Spleen (tissue), 11 donors: ENCODE measurements at regions not wholly inside any gene's neighbourhood (a gene's known extent, or its start where the extent isn't known, plus 50 kb on each side); places are given as distances from the start of the nearest gene placed in this dataset.
"Not testable (repeated sequence)": the region's sequence is repeated elsewhere in the genome, so short reads cannot be mapped to it uniquely, and the experiment has no call there.

Source experiments
- DNase-seq: peaks from one replicate; pipeline ENCODE4 v3.0.0-alpha.2; 2020
- H3K27ac ChIP-seq, 8 donors: fragments of 200-600 bp; sonication (generic) in 7 of 8; 1 replicate in 4 of 8; 2 replicates in 4 of 8; pipeline versions ENCODE4 v1.5.0 to v1.8.0; 2016 to 2021; ENCODE audit warnings: inconsistent platforms in 4 of 8, mild to moderate bottlenecking in 4 of 8, moderate library complexity in 1 of 8
- H3K27me3 ChIP-seq, 7 donors: fragments of 200-600 bp; sonication (generic) in 6 of 7; replicated peaks in 1 of 7; 1 replicate in 4 of 7; 2 replicates in 3 of 7; pipeline versions ENCODE4 v1.5.0 to v1.8.0; 2016 to 2021; ENCODE audit warnings: inconsistent platforms in 3 of 7, mild to moderate bottlenecking in 1 of 7
- H3K36me3 ChIP-seq, 6 donors: fragments of 200-600 bp; sonication (generic) in 5 of 6; 1 replicate in 4 of 6; 2 replicates in 2 of 6; pipeline versions ENCODE4 v1.5.0 to v1.8.0; 2016 to 2021; ENCODE audit warnings: inconsistent platforms in 2 of 6
- H3K4me1 ChIP-seq, 6 donors: fragments of 200-600 bp; sonication (generic) in 5 of 6; 1 replicate in 3 of 6; 2 replicates in 3 of 6; pipeline versions ENCODE4 v1.5.0 to v1.8.0; 2016 to 2021; ENCODE audit warnings: inconsistent platforms in 3 of 6
- H3K4me3 ChIP-seq, 8 donors: fragments of 200-600 bp; sonication (generic) in 7 of 8; 1 replicate in 4 of 8; 2 replicates in 4 of 8; pipeline versions ENCODE4 v1.5.0 to v1.8.0; 2016 to 2021; ENCODE audit warnings: inconsistent platforms in 4 of 8, mild to moderate bottlenecking in 4 of 8, moderate library complexity in 2 of 8
- H3K9me3 ChIP-seq, 8 donors: fragments of 200-600 bp; sonication (generic) in 7 of 8; 1 replicate in 4 of 8; 2 replicates in 4 of 8; pipeline versions ENCODE4 v1.5.0 to v1.8.0; 2016 to 2021; ENCODE audit warnings: inconsistent platforms in 4 of 8
- POLR2A ChIP-seq, 3 donors: fragments of 450-650 bp; IDR thresholded peaks; one replicate each; pipeline ENCODE4 v1.5.1; 2017; ENCODE audit warnings: antibody characterized with exemption in 3 of 3, mild to moderate bottlenecking in 1 of 3
- WGBS, 5 donors: extraction: QIAGEN DNeasy Blood & Tissue Kit in 3 of 5; methylation state at CpG; one replicate each; pipeline versions ENCODE4 v1.1.5 to v1.1.7; 2013 to 2018; 5-methylcytosine and 5-hydroxymethylcytosine counted together
- intact Hi-C: fragments of 100-400 bp; cut with DNase I; formaldehyde crosslinking; loops from one replicate; pipeline ENCODE4 v1.15.0; 2023; ENCODE audit warnings: low total_unique reads
- TF ChIP-seq, protein P1 (sequence below), 11 experiments: fragments of 200-600 bp in 7 of 11; fragments of 450-650 bp in 4 of 11; sonication (generic) in 4 of 11; IDR thresholded peaks in 8 of 11; conservative IDR thresholded peaks in 3 of 11; 1 replicate in 7 of 11; 2 replicates in 4 of 11; pipeline versions ENCODE4 v1.4.0 to v1.8.0; 2016 to 2021; ENCODE audit warnings: antibody characterized with exemption in 11 of 11, inconsistent platforms in 4 of 11, mild to moderate bottlenecking in 1 of 11
- donor health status: healthy with polysubstance abuse.
- donor health status: DM: no; HTN: no; CAD: no; lungs with moderate emphysema.
- donor health status: DM: no; HTN: no; CAD: no.
- donor health status: Bipolar disorder and iron deficiency.
- donor health status: healthy.
- donor health status: DM: no; HTN: no; CAD: no.
- donor health status: DM: yes; HTN: yes; CAD: no.

DNA sequence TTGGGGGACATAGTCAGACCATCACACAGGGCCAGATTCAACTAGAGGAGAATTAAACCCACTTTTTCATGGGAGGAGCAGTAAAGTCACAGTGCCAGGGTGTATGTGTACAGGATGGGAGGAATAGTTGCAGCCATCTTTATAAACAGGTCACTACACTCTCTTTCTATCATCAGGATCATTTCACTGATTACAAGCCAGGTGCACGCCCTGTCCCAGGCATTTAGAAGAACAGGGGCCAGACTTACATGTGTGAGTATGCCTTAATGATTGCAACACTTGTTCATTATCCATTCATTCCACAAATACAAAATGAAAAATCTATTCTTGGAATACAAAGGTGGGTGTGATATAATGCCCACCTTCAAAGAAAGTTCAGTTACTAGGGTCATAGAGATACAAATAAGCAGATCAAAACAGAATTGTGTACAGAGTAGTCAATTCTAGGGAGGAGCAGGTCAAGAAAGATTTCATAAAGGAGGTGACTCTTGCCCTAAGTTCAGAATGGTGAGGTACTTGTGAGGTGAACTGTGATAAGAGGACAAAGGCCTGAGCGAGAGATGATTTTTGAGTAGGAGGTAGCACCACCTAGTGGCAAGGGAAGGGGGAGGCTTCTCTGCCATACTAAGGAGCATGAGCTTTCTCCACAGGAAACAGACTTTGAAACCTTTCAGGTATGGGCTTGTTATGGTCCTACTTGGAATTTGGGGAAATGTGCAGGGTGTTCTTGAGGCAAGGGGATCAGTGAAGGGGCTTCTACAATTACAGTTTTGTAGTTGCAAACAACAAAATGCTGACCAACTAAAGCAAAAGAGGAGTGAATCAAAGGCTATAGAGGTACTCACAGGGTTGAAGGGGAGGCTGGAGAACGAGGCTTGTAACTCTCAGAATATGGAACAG is 156.3 kb downstream of the SUCLG1 start:
- intact Hi-C loops, result loop anchor here (10.0 kb wide), 1 partner anchor 278 kb away; no protein-coding TSS in a partner anchor
- no peak for DNase-seq
- H3K27ac ChIP-seq, result no peak overlapping the region
- H3K9me3 ChIP-seq, result peaks cover 0 to 26% (median 15%) of the 10 kb centered on the region in 8 donors
- H3K4me3 ChIP-seq, result no peak overlapping the region
- no peaks in the 10 kb centered on the region for H3K27me3 ChIP-seq
- WGBS, 5 donors, result 45 to 53% (median 49%) methylated on average over 3 of the region's 3 CpGs
- TF ChIP-seq, protein P1, sequence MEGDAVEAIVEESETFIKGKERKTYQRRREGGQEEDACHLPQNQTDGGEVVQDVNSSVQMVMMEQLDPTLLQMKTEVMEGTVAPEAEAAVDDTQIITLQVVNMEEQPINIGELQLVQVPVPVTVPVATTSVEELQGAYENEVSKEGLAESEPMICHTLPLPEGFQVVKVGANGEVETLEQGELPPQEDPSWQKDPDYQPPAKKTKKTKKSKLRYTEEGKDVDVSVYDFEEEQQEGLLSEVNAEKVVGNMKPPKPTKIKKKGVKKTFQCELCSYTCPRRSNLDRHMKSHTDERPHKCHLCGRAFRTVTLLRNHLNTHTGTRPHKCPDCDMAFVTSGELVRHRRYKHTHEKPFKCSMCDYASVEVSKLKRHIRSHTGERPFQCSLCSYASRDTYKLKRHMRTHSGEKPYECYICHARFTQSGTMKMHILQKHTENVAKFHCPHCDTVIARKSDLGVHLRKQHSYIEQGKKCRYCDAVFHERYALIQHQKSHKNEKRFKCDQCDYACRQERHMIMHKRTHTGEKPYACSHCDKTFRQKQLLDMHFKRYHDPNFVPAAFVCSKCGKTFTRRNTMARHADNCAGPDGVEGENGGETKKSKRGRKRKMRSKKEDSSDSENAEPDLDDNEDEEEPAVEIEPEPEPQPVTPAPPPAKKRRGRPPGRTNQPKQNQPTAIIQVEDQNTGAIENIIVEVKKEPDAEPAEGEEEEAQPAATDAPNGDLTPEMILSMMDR (IDR thresholded peaks at IDR 0.05 in 8 of 11, conservative IDR thresholded peaks at IDR 0.05 in 3 of 11), result peak; percentile 12 to 78 (median 65)
- no peak for TF ChIP-seq POLR2A (IDR thresholded peaks at IDR 0.05)
- H3K36me3 ChIP-seq, result no peaks in the 10 kb centered on the region
- no peaks in the 10 kb centered on the region for H3K4me1 ChIP-seq

DNA sequence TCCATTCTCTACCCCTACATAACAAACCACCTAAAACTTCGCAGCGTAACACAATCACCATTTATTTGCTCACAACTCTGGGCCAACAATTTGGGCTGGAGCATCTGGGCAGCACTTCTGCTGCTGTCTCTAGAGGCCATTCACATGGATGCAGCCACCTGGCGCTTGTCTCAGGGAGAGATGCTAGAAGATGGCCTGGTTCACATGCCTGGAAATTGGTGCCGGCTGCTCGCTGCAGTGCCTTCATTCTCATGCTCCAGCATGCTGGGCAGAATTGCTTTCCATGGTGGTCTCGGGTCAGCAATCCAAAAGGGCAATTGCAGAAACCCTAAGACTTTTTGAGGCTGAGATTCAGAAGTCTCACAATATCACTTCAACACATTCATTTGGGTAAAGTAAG is 157.4 kb downstream of the SUCLG1 start:
- Histone ChIP-seq H3K36me3 (no peaks in the 10 kb centered on the region), H3K27me3 (no peaks in the 10 kb centered on the region), H3K4me1 (no peaks in the 10 kb centered on the region), H3K27ac (no peak overlapping the region), H3K9me3 (peaks cover 0 to 19% (median 13%) of the 10 kb centered on the region in 8 donors), H3K4me3 (no peak overlapping the region)
- DNase-seq, result no peak
- 86 to 96% (median 91%) methylated on average over 6 of the region's 6 CpGs for WGBS, 5 donors
- intact Hi-C loops, result loop anchor here (10.0 kb wide), 1 partner anchor 277 kb away; no protein-coding TSS in a partner anchor
- TF ChIP-seq POLR2A (IDR thresholded peaks at IDR 0.05), result no peak
- TF ChIP-seq, protein P1 (IDR thresholded peaks at IDR 0.05 in 8 of 11, conservative IDR thresholded peaks at IDR 0.05 in 3 of 11), result no peak

DNA sequence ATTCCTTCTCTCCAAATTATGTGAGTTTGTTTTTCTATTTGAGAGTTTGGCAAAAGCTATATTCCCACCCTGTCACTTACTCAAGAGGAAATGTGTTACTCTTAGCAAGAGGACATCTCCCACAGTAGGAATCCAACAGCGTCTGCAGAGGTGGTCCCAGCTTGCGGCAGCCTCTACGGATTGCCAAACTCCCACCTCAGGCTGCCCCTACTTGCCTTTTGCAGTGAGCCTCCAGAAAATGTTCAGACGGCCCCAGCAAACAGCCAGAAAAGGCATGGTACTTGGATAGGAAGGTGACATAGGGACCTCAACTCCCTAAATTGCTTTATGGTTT is 158.4 kb downstream of the SUCLG1 start:
- intact Hi-C loops, result loop anchor here (10.0 kb wide), 1 partner anchor 276 kb away; no protein-coding TSS in a partner anchor
- no peak for DNase-seq
- H3K9me3 ChIP-seq, result peaks cover 0 to 9% (median 3%) of the 10 kb centered on the region in 8 donors
- WGBS, 5 donors, result 74 to 88% (median 82%) methylated on average over 3 to 4 of the region's 4 CpGs
- no peaks in the 10 kb centered on the region for H3K4me1 ChIP-seq
- no peak overlapping the region for H3K27ac ChIP-seq
- no peaks in the 10 kb centered on the region for H3K36me3 ChIP-seq
- H3K27me3 ChIP-seq, result no peaks in the 10 kb centered on the region
- H3K4me3 ChIP-seq, result no peak overlapping the region
- TF ChIP-seq, protein P1 (IDR thresholded peaks at IDR 0.05 in 8 of 11, conservative IDR thresholded peaks at IDR 0.05 in 3 of 11), result no peak
- TF ChIP-seq POLR2A (IDR thresholded peaks at IDR 0.05), result no peak

DNA sequence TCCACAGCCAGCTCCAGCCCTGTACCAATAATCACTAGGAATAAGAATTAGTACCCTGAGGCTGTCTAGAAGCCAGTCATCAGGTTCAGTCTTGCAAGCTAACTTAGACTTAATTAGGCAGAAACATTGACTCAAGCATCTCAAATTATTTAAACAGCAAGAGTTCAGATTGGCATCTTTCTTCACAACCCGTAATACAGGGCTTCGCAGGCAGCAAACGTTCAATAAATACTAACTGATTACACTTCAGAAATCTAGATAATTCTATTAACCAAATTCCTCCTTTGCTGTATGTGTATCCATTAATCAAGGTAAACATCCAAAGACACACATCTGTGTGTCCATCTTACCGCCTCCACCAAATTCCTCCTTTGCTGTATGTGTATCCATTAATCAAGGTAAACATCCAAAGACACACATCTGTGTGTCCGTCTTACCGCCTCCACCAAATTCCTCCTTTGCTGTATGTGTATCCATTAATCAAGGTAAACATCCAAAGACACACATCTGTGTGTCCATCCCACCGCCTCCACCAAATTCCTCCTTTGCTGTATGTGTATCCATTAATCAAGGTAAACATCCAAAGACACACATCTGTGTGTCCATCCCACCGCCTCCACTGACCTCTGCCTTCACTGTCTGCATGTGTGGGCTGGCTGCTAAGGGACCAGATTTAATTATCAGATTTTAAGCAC is 158.9 kb downstream of the SUCLG1 start:
- H3K27ac ChIP-seq, DNase-seq, H3K9me3 ChIP-seq, H3K27me3 ChIP-seq, H3K4me1 ChIP-seq, H3K4me3 ChIP-seq, H3K36me3 ChIP-seq: not testable (repeated sequence)
- 83 to 89% (median 85%) methylated on average over 8 of the region's 8 CpGs for WGBS, 5 donors
- intact Hi-C loops, result loop anchor here (10.0 kb wide), 1 partner anchor 275 kb away; no protein-coding TSS in a partner anchor
